GM19240 (cell line): ENCODE measurements at regions not wholly inside any gene's neighbourhood (a gene's known extent, or its start where the extent isn't known, plus 50 kb on each side); places are given as distances from the start of the nearest gene placed in this dataset.
"Not testable (repeated sequence)": the region's sequence is repeated elsewhere in the genome, so short reads cannot be mapped to it uniquely, and the experiment has no call there.

Experiments used
- DNase-seq: peaks from one replicate; pipeline ENCODE4 v3.0.0; 2011; ENCODE audit warnings: low spot score; ENCODE audit not compliant: insufficient read length

- DNase-seq = no peak
Observed at GRCh38 chr1:213415691-213416380, 364.8 kb downstream of the RPS6KC1 start.

DNA sequence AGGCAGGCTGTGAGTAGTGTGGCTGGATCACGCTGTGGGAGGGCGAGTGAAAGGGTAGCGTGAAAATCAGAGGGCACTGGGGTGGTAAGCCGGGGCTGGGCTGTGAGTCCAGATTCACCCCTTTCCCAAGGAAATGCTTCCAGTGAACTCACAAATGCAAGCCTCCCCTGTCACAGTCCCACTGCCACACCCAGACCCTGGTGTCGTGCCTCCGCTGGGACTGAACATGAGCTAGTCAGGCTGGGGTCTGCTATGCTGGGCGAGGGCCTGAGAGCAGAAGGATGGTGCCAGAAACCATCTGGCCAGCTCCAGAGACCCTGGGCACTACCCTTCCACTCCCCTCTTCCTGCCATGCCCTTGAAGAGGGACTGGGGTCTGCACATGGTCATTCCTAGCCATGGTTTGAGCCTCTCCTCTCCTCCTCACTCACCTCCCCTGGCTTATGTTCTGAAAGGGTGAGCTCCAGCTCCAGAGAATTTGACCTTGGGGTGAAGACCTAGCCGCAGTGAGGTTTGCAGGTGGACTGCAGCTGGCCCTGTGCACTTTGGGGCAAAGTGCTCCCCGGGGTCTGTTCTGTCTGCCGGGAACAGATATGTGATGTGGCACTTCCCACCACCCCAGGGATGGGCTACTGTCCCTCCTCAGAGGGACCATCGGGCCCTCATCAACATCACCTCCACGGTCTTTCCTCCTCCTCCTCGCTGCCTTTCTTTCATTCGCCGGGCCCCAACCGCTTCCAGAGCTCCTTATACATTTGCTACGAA is 365.6 kb downstream of the RPS6KC1 start:
- no peak for DNase-seq

- no peak for DNase-seq
Observed at GRCh38 chr1:213417225-213417820, 366.3 kb downstream of the RPS6KC1 start.

DNA sequence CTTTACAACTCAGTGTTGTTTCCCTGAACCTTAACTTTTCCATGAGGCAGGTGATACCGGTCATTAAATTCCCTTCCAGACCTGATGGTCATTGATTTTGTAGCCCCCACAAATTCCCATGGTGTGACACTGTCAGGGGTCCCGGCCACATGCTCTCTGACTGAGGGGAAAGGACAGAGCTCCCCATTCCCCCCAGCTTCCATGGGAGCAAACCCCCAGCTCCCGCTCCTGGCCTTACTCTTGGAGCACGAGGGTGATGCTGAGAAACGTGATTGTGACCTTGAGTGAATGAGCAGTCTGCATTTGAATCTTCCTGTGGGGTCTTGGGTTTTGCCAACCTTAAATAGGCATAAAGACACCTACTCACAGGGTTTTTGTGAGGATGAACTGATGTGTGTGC is 366.8 kb downstream of the RPS6KC1 start:
- no peak for DNase-seq

DNA sequence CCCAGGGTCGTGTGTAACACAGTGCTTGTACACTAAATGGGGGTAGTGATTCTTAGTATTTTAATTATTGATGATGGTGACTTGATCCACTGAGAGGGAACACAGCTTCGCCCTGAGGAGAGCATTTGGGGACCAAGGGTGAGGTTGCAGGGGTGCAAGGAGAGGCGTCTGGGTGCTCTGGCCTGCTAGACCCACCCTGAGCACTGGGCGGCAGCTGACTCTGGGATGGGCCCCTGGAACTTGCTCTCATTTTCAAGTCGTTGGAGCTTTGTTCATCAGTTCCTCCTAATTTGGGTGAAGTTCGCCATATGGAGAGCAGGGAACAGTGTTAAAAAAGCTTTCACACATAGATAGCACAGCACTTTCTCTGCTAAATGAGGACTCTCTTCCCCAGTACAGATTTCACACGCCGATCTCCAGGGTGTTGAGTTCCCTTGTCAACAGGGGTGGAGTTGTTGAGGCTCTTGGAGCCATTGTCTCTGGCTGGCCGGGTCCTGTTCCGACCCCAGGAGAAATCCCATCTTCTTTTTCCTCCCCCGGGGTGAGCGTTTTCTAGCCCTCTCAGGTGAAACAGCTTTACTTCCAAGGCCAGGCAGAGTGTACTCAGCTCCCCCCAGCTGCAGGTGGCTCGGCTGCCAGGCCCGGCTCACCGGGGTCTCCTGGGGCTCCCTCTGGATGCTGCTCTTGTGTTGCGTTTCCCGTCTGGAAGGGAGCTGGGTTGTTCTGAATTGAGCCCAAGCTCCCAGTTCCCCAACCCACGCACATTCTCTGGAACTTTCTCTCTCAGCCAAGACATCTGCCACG is 367.4 kb downstream of the RPS6KC1 start:
- DNase-seq = no peak

- DNase-seq = no peak
Observed at GRCh38 chr1:213419401-213420030, 368.5 kb downstream of the RPS6KC1 start.

GRCh38 chr1:213421178-213421577 is 370.1 kb downstream of the RPS6KC1 start:
- DNase-seq = not testable (repeated sequence)

GRCh38 chr1:213423041-213423440 is 372.0 kb downstream of the RPS6KC1 start:
- no peak for DNase-seq

DNA sequence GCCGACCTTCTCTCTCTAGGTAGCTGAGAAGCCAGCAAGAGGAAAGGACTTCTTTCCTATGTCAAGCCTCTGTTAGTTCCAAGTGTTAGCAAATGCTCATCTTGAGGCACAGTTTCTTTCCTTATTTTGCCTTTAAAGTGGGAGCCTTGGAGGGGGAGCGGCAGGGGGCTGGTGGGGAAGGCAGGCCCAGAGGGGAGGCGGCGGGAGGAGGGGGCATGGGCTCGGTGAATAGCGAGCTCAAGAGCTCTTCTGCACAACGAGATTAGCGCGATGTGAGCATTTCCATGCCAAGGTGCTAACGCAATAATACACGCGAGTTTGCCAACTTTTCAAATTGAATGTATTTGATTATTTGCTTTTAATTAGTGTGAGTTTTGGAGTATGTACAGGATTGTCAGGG is 372.6 kb downstream of the RPS6KC1 start:
- no peak for DNase-seq

GRCh38 chr1:213425376-213426030 is 374.5 kb downstream of the RPS6KC1 start:
- no peak for DNase-seq

- no peak for DNase-seq
Observed at GRCh38 chr1:213429642-213430041, 378.6 kb downstream of the RPS6KC1 start.

GRCh38 chr1:213435715-213436114 is 384.7 kb downstream of the RPS6KC1 start:
- DNase-seq = no peak

- no peak for DNase-seq
Observed at GRCh38 chr1:213438339-213438738, 387.3 kb downstream of the RPS6KC1 start.

DNA sequence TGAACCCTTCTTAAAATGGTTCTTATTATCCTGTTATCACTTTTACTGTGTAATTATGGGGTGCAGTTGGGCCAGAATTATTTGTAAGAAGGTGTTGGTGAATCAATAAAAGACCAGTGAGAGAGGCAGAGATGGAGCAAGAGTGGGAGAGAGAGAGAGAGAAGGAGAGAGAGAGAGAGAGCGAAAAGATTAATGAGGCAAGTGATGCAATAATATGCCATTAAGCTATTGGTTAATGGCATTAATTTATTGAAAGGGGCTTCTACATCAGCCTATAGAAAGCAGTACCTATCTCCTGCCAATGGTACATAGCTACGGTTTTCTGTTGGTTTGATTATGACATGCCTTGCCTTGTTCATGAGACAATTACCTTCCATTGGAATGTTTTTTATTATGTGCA is 388.7 kb downstream of the RPS6KC1 start:
- no peak for DNase-seq

DNA sequence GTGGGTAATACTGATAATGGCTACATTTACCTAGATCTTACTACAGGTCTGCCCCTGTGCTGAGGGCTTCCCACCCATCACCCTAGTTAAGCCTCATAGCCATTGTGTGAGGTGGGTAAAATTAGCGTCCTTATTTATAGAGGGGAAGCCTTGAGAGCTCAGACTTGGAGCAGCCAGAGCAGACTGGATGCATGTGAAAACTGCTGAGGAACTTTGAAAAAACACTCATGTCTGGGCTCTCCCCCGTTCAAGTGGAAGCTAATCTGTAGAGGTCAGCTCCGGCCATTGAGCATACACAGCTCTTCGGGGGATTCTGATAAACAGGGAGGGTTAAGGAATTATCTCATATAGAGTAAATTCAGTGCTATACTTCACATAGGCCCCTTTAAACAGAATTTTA is 389.7 kb downstream of the RPS6KC1 start:
- no peak for DNase-seq

GRCh38 chr1:213443415-213443814 is 392.4 kb downstream of the RPS6KC1 start:
- DNase-seq = no peak

GRCh38 chr1:213444224-213444623 is 393.2 kb downstream of the RPS6KC1 start:
- DNase-seq = no peak

DNA sequence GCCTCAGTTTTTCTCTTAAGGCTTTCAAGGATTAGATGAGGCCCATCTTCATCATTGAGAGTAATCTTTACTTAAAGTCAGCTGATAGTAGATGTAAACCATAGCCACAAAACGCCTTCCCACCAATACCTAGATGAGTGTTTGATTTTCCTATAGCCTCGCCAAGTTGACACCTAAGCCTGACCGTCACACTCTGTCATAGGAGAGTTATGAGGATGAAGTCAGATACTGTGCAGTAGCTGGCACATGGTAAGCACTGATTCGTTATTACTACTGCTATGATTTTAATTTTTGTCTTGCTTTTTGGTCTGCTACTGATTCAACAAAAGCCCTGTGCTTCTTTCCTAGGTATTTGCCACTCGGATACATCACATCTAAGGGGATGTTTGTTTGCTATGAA is 395.5 kb downstream of the RPS6KC1 start:
- DNase-seq = no peak

GRCh38 chr1:213448360-213448759 is 397.3 kb downstream of the RPS6KC1 start:
- DNase-seq = no peak

GRCh38 chr1:213448776-213449175 is 397.7 kb downstream of the RPS6KC1 start:
- DNase-seq = no peak

DNA sequence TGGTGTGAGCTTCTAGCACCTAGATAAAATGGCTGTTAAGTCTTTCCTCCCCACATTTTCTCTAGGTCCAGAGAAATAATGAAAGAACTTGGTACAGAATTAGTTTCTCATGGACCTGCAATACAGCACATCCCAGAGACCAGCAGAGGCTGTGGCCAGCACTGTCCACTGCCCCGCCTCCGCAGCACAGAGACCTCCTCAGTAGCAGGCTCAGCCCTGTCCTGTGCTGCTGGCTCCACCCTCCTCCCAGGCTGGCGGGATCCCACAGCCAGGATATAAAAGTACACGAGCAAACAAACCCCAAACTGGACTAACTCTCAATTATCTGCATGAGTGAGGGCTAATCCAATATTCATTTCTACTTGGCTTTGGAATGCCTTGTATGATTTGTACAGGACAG is 401.5 kb downstream of the RPS6KC1 start:
- DNase-seq = no peak
